ENCODE measurements at regions not wholly inside any gene's neighbourhood (a gene's known extent, or its start where the extent isn't known, plus 50 kb on each side); places are given as distances from the start of the nearest gene placed in this dataset.
"Not testable (repeated sequence)": the region's sequence is repeated elsewhere in the genome, so short reads cannot be mapped to it uniquely, and the experiment has no call there.

GRCh38 chr2:75432761-75433361, 127.9 kb downstream of the EVA1A start:
- DNase-seq (ENCODE audit: low spot score), result no peak
- Histone ChIP-seq H3K27ac (no peak overlapping the region), H3K4me3 (no peak overlapping the region)
- TF ChIP-seq, protein P1, sequence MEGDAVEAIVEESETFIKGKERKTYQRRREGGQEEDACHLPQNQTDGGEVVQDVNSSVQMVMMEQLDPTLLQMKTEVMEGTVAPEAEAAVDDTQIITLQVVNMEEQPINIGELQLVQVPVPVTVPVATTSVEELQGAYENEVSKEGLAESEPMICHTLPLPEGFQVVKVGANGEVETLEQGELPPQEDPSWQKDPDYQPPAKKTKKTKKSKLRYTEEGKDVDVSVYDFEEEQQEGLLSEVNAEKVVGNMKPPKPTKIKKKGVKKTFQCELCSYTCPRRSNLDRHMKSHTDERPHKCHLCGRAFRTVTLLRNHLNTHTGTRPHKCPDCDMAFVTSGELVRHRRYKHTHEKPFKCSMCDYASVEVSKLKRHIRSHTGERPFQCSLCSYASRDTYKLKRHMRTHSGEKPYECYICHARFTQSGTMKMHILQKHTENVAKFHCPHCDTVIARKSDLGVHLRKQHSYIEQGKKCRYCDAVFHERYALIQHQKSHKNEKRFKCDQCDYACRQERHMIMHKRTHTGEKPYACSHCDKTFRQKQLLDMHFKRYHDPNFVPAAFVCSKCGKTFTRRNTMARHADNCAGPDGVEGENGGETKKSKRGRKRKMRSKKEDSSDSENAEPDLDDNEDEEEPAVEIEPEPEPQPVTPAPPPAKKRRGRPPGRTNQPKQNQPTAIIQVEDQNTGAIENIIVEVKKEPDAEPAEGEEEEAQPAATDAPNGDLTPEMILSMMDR (IDR thresholded peaks at IDR 0.05), result no peak

DNA sequence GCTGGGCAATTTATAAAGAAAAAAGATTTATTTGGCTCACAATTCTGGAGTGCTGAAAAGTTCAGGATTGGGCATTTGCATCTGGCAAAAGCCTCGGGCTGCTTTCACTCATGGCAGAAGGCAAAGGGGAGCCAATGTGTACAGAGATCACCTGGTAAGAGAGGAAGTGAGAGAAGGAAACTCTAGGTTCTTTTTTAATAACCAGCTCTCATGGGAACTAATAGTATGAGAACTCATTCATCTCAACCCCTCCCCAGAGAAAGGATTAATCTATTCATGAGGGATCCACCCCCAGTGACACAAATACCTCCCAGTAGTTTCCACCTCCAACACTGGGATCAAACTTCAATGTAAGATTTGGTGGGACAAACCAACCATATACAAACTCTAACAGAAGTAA, 129.0 kb downstream of the EVA1A start:
- no peak for DNase-seq (ENCODE audit: low spot score)
- Histone ChIP-seq H3K4me3 (no peak overlapping the region), H3K27ac (no peak overlapping the region)
- TF ChIP-seq, protein P1 (IDR thresholded peaks at IDR 0.05), result no peak

GRCh38 chr2:75431276-75431675, 129.5 kb downstream of the EVA1A start:
- H3K4me3 ChIP-seq, result no peak overlapping the region
- no peak for DNase-seq (ENCODE audit: low spot score)
- TF ChIP-seq, protein P1 (IDR thresholded peaks at IDR 0.05), result no peak
- no peak overlapping the region for H3K27ac ChIP-seq

DNA sequence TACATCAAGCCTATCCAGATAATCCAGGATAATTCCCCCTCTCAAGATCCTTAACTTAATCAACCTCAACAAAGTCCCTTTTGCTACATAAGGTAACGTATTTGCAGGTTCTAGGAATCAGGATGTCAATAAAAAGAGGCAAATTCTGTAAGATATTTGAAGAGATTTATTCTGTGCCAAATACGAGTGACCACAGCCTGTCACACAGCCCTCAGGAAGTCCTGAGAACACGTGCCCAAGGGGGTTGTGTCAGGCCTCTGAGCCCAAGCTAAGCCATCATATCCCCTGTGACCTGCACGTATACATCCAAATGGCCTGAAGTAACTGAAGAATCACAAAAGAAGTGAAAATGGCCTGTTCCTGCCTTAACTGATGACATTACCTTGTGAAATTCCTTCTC, 130.3 kb downstream of the EVA1A start:
- not testable (repeated sequence) for DNase-seq (ENCODE audit: low spot score); H3K4me3 ChIP-seq; H3K27ac ChIP-seq

- Histone ChIP-seq H3K27ac (no peak overlapping the region), H3K4me3 (no peak overlapping the region)
- TF ChIP-seq, protein P1 (IDR thresholded peaks at IDR 0.05), result no peak
- DNase-seq (ENCODE audit: low spot score), result no peak
Measured at GRCh38 chr2:75428646-75429443, 131.9 kb downstream of the EVA1A start.

DNA sequence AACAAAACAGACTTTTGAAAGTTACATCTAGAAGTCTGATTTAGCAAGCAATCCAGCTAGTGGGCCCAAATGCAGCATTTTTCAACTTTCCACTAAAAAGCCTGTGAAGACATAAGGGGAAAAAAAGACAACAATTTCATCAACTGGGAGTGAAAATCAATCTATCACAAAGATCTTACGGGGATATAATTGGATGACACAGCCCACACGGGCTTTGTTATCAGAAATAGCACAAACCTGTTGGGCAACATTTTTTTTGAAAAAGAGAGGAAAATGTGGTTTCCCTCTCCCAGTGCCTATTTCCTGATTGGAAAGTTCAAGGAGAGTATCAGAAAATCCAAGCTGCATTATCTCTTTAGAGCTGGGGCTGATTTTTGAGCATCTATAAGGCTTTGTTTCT, 132.7 kb downstream of the EVA1A start:
- TF ChIP-seq, protein P1 (IDR thresholded peaks at IDR 0.05), result no peak
- Histone ChIP-seq H3K27ac (no peak overlapping the region), H3K4me3 (no peak overlapping the region)
- DNase-seq (ENCODE audit: low spot score), result no peak

- DNase-seq (ENCODE audit: low spot score), result no peak
- Histone ChIP-seq H3K27ac (no peak overlapping the region), H3K4me3 (no peak overlapping the region)
- TF ChIP-seq, protein P1 (IDR thresholded peaks at IDR 0.05), result no peak
Measured at GRCh38 chr2:75424936-75425619, 135.7 kb downstream of the EVA1A start.
